Lung (tissue), 11 donors: ENCODE measurements at regions not wholly inside any gene's neighbourhood (a gene's known extent, or its start where the extent isn't known, plus 50 kb on each side); places are given as distances from the start of the nearest gene placed in this dataset.

Experiments
- ATAC-seq: fragments of 200-7000 bp; cut with Tn5 transposase; one replicate; pipeline ENCODE4 v1.9.1; 2020; ENCODE audit warnings: moderate number of reproducible peaks; ENCODE audit not compliant: insufficient read depth, low FRiP score
- DNase-seq, 3 donors: peaks; one replicate each; pipeline ENCODE4 v3.0.0-alpha.2; 2013 to 2017
- H3K27ac ChIP-seq, 2 donors: one replicate each; pipeline ENCODE4 v1.5.1; 2013; ENCODE audit warnings: mild to moderate bottlenecking in 2 of 2, moderate library complexity in 2 of 2, control low read depth in 1 of 2, inconsistent platforms in 1 of 2, low read depth in 1 of 2, low read length in 1 of 2
- H3K27me3 ChIP-seq, 3 donors: one replicate each; pipeline ENCODE4 v1.5.1; 2013; ENCODE audit warnings: low read length in 2 of 3; ENCODE audit not compliant: control insufficient read depth in 3 of 3, insufficient read depth in 3 of 3
- H3K36me3 ChIP-seq, 4 donors: one replicate each; pipeline ENCODE4 v1.5.1; 2013; ENCODE audit warnings: low read length in 4 of 4, mild to moderate bottlenecking in 1 of 4, moderate library complexity in 1 of 4; ENCODE audit not compliant: control insufficient read depth in 4 of 4, insufficient read depth in 4 of 4
- H3K4me1 ChIP-seq, 5 donors: one replicate each; pipeline ENCODE4 v1.5.1; 2013; ENCODE audit warnings: low read length in 5 of 5, mild to moderate bottlenecking in 2 of 5, moderate library complexity in 1 of 5; ENCODE audit not compliant: control insufficient read depth in 5 of 5, insufficient read depth in 5 of 5
- H3K4me3 ChIP-seq: one replicate; pipeline ENCODE4 v1.5.1; 2013; ENCODE audit warnings: mild to moderate bottlenecking, control low read depth, moderate library complexity
- H3K9ac ChIP-seq, 2 donors: one replicate each; pipeline ENCODE4 v1.5.1; 2013; ENCODE audit warnings: low read length in 2 of 2, control low read depth in 1 of 2; ENCODE audit not compliant: insufficient read depth in 1 of 2
- H3K9me3 ChIP-seq, 4 donors: one replicate each; pipeline ENCODE4 v1.5.1; 2013; ENCODE audit warnings: low read length in 3 of 4, mild to moderate bottlenecking in 1 of 4, moderate library complexity in 1 of 4; ENCODE audit not compliant: control insufficient read depth in 4 of 4, insufficient read depth in 3 of 4
- CTCF ChIP-seq: IDR thresholded peaks from 2 replicates; pipeline ENCODE4 v1.5.1; 2012; ENCODE audit warnings: mild to moderate bottlenecking; ENCODE audit errors: control extremely low read depth, extremely low read depth
- WGBS, 2 donors: extraction: QIAGEN DNeasy Blood & Tissue Kit; methylation state at CpG; one replicate each; pipeline ENCODE4 v1.1.7; 2013; 5-methylcytosine and 5-hydroxymethylcytosine counted together
- donor health status: control.
- donor health status: control.
- donor health status: Bipolar disorder and iron deficiency.
- donor health status: healthy.
- donor health status: DM: yes; HTN: yes; CAD: no.

GRCh38 chr10:2541176-2541575 lies 526.2 kb upstream of the PFKP start:
- TF ChIP-seq CTCF, result no peak
- peaks cover 0 to 4% (median 0%) of the 10 kb centered on the region in 5 donors for H3K4me1 ChIP-seq
- H3K27me3 ChIP-seq, result no peaks in the 10 kb centered on the region
- no peak overlapping the region for H3K9ac ChIP-seq
- H3K36me3 ChIP-seq, result no peaks in the 10 kb centered on the region
- WGBS, 2 donors, result 48 to 54% methylated on average over 4 of the region's 4 CpGs
- no peak overlapping the region for H3K27ac ChIP-seq
- H3K9me3 ChIP-seq, result no peaks in the 10 kb centered on the region
- H3K4me3 ChIP-seq, result no peak overlapping the region
- DNase-seq (no peak), ATAC-seq (no peak)

- Histone ChIP-seq H3K9ac (no peak overlapping the region), H3K36me3 (no peaks in the 10 kb centered on the region), H3K4me3 (no peak overlapping the region), H3K27ac (no peak overlapping the region), H3K27me3 (peaks cover 0 to 2% (median 0%) of the 10 kb centered on the region in 3 donors), H3K4me1 (peaks cover 0 to 8% (median 1%) of the 10 kb centered on the region in 5 donors), H3K9me3 (peaks cover 0 to 3% (median 0%) of the 10 kb centered on the region in 4 donors)
- no peak for ATAC-seq
- WGBS, 2 donors, result 73 to 83% methylated on average over 5 of the region's 5 CpGs
- no peak for DNase-seq
- TF ChIP-seq CTCF, result no peak
Observed at GRCh38 chr10:2529945-2530344, 537.4 kb upstream of the PFKP start.

- no peak overlapping the region for H3K4me3 ChIP-seq
- peaks cover 0 to 8% (median 1%) of the 10 kb centered on the region in 5 donors for H3K4me1 ChIP-seq
- ATAC-seq (no peak), DNase-seq (no peak)
- no peaks in the 10 kb centered on the region for H3K36me3 ChIP-seq
- H3K27ac ChIP-seq, result no peak overlapping the region
- peaks cover 0 to 5% (median 0%) of the 10 kb centered on the region in 3 donors for H3K27me3 ChIP-seq
- no peak for TF ChIP-seq CTCF
- H3K9ac ChIP-seq, result no peak overlapping the region
- 89 to 91% methylated on average over 12 of the region's 12 CpGs for WGBS, 2 donors
- H3K9me3 ChIP-seq, result no peaks in the 10 kb centered on the region
Observed at GRCh38 chr10:2525781-2526180, 541.6 kb upstream of the PFKP start.

- DNase-seq (no peak), ATAC-seq (no peak)
- Histone ChIP-seq H3K9me3 (no peaks in the 10 kb centered on the region), H3K4me3 (no peak overlapping the region), H3K9ac (no peak overlapping the region), H3K27ac (no peak overlapping the region), H3K4me1 (no peaks in the 10 kb centered on the region), H3K27me3 (no peaks in the 10 kb centered on the region), H3K36me3 (no peaks in the 10 kb centered on the region)
- no peak for TF ChIP-seq CTCF
- WGBS, 2 donors, result 81 to 90% methylated on average over 8 of the region's 8 CpGs
Observed at GRCh38 chr10:2519139-2519538, 548.2 kb upstream of the PFKP start.
